ENCODE measurements at regions not wholly inside any gene's neighbourhood (a gene's known extent, or its start where the extent isn't known, plus 50 kb on each side); places are given as distances from the start of the nearest gene placed in this dataset.

- DNase-seq, result no peak
Observed at GRCh38 chr21:33157303-33157702, 72.4 kb upstream of the IFNAR2 start.

DNA sequence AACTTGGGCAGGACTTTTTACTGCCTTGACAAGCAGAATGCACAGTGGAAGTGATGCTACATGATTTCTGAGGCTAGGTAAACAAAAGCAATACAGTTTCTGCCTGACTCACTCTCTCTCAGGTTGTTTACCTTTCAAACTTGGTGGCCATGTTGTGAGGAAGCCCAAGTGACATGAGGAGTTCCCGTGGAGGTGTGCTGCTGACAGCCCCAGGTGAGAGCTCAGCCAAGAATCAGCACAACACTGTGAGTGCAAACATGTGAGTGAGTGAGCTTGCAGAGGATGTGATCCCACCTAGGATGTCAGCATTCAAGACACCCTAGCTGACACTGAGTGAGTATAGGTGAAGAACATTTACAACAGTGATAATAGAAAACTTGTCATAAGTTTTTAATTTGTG is 71.1 kb upstream of the IFNAR2 start:
- peak; percentile 53 for DNase-seq

DNA sequence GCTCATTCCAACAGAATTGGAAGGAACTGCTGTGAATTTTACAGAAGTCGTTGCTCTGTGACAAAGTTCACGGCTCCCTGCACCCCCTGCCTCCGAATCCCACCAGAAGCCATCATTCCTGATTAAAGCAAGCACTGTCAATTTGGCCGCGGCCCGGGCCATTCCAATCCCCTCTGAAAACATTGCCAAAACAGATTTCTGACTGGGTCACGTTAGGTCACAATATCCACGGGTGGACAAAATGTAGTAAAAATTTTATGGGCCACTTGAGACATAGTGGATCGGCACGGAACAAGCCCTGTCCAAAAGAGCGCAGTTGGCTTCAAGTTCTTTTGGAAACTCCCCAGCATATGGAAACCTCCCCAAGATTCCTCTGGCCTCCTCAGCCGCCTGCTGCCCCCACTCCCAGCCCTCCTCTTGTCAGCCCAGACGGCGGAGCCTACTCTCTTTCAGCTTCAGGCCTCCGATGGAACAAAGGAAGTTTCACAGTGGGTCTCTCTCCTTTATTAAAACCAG is 67.2 kb upstream of the IFNAR2 start:
- no peak for DNase-seq

DNA sequence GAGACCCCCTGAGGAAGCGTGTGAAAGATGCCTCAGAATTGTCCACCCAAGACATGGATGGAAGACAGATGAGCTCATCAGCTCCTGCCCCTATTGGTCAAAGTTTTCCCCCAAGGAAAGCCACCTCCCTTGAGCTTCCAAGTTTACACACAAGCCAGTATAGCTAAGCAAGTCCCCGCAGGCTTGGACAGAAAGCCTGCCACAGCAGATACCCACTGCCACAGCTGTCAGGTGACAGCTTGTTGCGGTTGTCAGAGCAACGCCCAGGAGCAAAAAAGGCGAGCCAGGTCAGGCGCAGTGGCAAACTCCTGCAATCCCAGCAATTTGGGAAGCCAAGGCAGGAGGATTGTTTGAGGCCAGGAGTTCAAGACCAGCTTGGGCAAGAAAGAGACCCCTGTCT is 60.9 kb upstream of the IFNAR2 start:
- DNase-seq, result no peak

DNA sequence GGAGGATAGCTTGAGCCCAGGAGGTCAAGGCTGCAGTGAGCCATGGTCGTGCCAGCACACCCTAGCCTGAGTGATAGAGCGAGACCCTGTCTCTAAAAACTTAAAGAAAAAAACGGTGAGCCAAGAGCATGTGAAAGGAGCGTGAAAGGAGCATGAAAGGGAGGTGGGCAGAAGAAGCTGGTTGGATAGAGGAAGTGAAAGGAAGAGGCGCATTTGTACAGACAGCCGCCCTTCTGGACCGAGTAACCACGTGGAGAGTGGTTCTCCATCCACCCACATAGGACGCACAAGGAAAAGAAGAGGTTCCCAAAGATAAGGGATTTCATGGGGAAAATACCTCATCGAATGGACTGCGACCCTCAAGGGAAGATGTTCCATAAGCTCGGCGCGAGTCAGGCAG is 60.4 kb upstream of the IFNAR2 start:
- no peak for DNase-seq

DNA sequence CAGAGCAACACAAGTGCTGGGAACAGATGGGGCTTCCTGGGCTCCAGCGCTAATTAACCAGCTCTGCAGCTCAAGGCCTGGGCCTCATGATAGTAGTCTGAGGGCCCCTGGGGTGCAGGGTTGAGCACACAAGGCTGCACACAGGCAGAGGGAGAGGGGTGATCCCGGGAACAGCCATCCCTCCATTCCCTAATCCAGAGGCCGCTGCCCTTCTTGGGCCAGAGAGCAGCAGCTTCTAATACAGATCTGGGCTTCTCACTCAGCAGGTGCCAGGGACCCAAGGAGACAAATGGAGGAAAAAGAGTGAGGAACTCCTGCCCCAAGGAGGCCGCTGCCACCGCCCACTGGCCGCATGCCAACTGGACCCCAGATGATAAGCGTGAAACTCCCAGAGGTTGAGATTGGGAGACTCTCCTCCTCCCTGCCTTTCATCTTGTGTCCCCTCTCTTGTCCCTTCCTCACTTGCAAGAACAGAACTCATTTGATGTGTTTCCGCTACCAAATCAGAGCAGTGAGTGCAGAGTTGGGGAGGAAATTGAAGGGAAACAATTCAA is 58.0 kb upstream of the IFNAR2 start:
- no peak for DNase-seq

DNA sequence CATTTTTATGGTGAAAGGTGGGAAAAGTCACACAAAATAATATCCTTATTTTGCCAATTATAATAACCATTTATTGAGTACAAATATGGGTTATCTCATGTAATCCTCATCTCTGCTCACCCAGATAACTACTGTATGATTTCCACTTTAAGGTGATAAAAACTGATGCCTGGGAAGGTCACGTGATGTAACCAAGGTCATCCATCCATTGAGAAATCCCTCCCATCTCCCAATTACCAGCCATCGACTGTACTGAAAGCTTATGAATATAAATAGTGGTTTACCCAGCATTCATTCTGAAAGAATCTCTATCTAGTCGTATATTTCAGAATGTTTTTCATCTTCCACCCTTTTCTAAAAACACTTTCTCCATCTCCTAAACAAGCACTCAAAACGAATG is 55.0 kb upstream of the IFNAR2 start:
- DNase-seq, result no peak

All from DMS53 (cell line).